ENCODE measurements at regions not wholly inside any gene's neighbourhood (a gene's known extent, or its start where the extent isn't known, plus 50 kb on each side); places are given as distances from the start of the nearest gene placed in this dataset.

GRCh38 chr4:181579486-181579885 is 663.7 kb upstream of the TENM3 start:
- Histone ChIP-seq H3K9ac (ENCODE audit: low read length) (no peak overlapping the region), H3K27me3 (replicated peaks; ENCODE audit: insufficient read depth, low read length) (no peaks in the 10 kb centered on the region), H3K4me2 (ENCODE audit: low read depth, low read length) (no peak overlapping the region), H3K4me1 (ENCODE audit: low read length) (no peaks in the 10 kb centered on the region), H3K9me3 (replicated peaks; ENCODE audit: insufficient read depth, low read length) (no peaks in the 10 kb centered on the region), H3K79me2 (ENCODE audit: low read length) (no peaks in the 10 kb centered on the region), H4K20me1 (ENCODE audit: insufficient read depth, low read length) (no peaks in the 10 kb centered on the region), H3F3A (ENCODE audit: insufficient read depth, low read length) (no peaks in the 10 kb centered on the region), H2AFZ (ENCODE audit: low read length) (no peak overlapping the region), H3K36me3 (replicated peaks; ENCODE audit: insufficient read depth, low read length) (no peaks in the 10 kb centered on the region), H3K27ac (ENCODE audit: low read length) (no peak overlapping the region), H3K9me2 (replicated peaks; ENCODE audit: insufficient read depth, low read length) (no peaks in the 10 kb centered on the region), H3K4me3 (ENCODE audit: low read length) (no peak overlapping the region)
- no peak for TF ChIP-seq EZH2 (optimal IDR thresholded peaks at IDR 0.05; ENCODE audit: low read depth, low read length)
- TF ChIP-seq EZH2phosphoT487 (IDR thresholded peaks at IDR 0.05; ENCODE audit: low read length), result no peak
- DNase-seq, result no peak

GRCh38 chr4:181581983-181582382 is 661.2 kb upstream of the TENM3 start:
- H3K36me3 ChIP-seq (replicated peaks; ENCODE audit: insufficient read depth, low read length), result no peaks in the 10 kb centered on the region
- no peak overlapping the region for H3K9ac ChIP-seq (ENCODE audit: low read length)
- H3K27ac ChIP-seq (ENCODE audit: low read length), result no peak overlapping the region
- H3K4me3 ChIP-seq (ENCODE audit: low read length), result no peak overlapping the region
- H3F3A ChIP-seq (ENCODE audit: insufficient read depth, low read length), result no peaks in the 10 kb centered on the region
- DNase-seq, result no peak
- H3K4me2 ChIP-seq (ENCODE audit: low read depth, low read length), result no peak overlapping the region
- no peaks in the 10 kb centered on the region for H3K9me3 ChIP-seq (replicated peaks; ENCODE audit: insufficient read depth, low read length)
- no peaks in the 10 kb centered on the region for H3K9me2 ChIP-seq (replicated peaks; ENCODE audit: insufficient read depth, low read length)
- H2AFZ ChIP-seq (ENCODE audit: low read length), result no peak overlapping the region
- TF ChIP-seq EZH2 (optimal IDR thresholded peaks at IDR 0.05; ENCODE audit: low read depth, low read length) (no peak), EZH2phosphoT487 (IDR thresholded peaks at IDR 0.05; ENCODE audit: low read length) (no peak)
- TF ChIP-seq, protein P1, sequence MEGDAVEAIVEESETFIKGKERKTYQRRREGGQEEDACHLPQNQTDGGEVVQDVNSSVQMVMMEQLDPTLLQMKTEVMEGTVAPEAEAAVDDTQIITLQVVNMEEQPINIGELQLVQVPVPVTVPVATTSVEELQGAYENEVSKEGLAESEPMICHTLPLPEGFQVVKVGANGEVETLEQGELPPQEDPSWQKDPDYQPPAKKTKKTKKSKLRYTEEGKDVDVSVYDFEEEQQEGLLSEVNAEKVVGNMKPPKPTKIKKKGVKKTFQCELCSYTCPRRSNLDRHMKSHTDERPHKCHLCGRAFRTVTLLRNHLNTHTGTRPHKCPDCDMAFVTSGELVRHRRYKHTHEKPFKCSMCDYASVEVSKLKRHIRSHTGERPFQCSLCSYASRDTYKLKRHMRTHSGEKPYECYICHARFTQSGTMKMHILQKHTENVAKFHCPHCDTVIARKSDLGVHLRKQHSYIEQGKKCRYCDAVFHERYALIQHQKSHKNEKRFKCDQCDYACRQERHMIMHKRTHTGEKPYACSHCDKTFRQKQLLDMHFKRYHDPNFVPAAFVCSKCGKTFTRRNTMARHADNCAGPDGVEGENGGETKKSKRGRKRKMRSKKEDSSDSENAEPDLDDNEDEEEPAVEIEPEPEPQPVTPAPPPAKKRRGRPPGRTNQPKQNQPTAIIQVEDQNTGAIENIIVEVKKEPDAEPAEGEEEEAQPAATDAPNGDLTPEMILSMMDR (IDR thresholded peaks at IDR 0.05; ENCODE audit: low read length), result no peak
- H4K20me1 ChIP-seq (ENCODE audit: insufficient read depth, low read length), result no peaks in the 10 kb centered on the region
- H3K79me2 ChIP-seq (ENCODE audit: low read length), result no peaks in the 10 kb centered on the region
- no peaks in the 10 kb centered on the region for H3K27me3 ChIP-seq (replicated peaks; ENCODE audit: insufficient read depth, low read length)
- H3K4me1 ChIP-seq (ENCODE audit: low read length), result no peaks in the 10 kb centered on the region

- no peaks in the 10 kb centered on the region for H3K27me3 ChIP-seq (replicated peaks; ENCODE audit: insufficient read depth, low read length)
- no peak for DNase-seq
- H3K9me2 ChIP-seq (replicated peaks; ENCODE audit: insufficient read depth, low read length), result no peaks in the 10 kb centered on the region
- no peaks in the 10 kb centered on the region for H3K36me3 ChIP-seq (replicated peaks; ENCODE audit: insufficient read depth, low read length)
- no peaks in the 10 kb centered on the region for H3K4me1 ChIP-seq (ENCODE audit: low read length)
- TF ChIP-seq EZH2phosphoT487 (IDR thresholded peaks at IDR 0.05; ENCODE audit: low read length), result no peak
- TF ChIP-seq, protein P1 (IDR thresholded peaks at IDR 0.05; ENCODE audit: low read length), result no peak
- no peak for TF ChIP-seq EZH2 (optimal IDR thresholded peaks at IDR 0.05; ENCODE audit: low read depth, low read length)
- H3K79me2 ChIP-seq (ENCODE audit: low read length), result no peaks in the 10 kb centered on the region
- no peak overlapping the region for H2AFZ ChIP-seq (ENCODE audit: low read length)
- no peaks in the 10 kb centered on the region for H4K20me1 ChIP-seq (ENCODE audit: insufficient read depth, low read length)
- no peak overlapping the region for H3K9ac ChIP-seq (ENCODE audit: low read length)
- H3K4me2 ChIP-seq (ENCODE audit: low read depth, low read length), result no peak overlapping the region
- no peak overlapping the region for H3K27ac ChIP-seq (ENCODE audit: low read length)
- no peak overlapping the region for H3K4me3 ChIP-seq (ENCODE audit: low read length)
- H3F3A ChIP-seq (ENCODE audit: insufficient read depth, low read length), result no peaks in the 10 kb centered on the region
- H3K9me3 ChIP-seq (replicated peaks; ENCODE audit: insufficient read depth, low read length), result no peaks in the 10 kb centered on the region
These were observed 660.6 kb upstream of the TENM3 start for GRCh38 chr4:181582595-181582994.

DNA sequence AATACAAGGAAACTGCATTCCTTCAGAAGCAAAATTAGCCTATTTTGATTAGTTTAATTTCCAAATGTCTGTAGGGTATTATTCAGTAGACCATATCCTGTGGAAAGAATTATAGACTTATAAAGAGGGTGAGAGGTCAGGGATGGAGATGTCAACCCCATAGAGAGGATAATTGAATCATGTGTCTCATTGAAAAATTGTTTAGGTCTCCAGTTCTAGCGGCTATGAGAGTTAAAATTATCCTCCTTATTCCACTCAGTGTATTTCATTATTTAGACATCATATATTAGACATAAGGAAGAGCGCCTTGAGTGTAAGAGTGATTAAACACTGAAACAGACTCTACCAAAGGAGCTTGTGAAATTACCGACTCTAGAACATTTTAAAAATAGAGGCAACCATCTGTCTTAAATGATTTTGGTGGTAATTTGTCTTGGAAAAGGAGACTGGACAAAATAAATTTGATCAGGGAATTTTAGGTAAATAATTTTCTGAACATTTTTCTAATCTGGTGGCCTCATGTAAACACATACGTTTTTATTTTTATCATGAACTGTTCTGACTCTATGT is 654.4 kb upstream of the TENM3 start:
- Histone ChIP-seq H3K27ac (ENCODE audit: low read length) (no peak overlapping the region), H3K9me3 (replicated peaks; ENCODE audit: insufficient read depth, low read length) (no peaks in the 10 kb centered on the region), H2AFZ (ENCODE audit: low read length) (no peak overlapping the region), H3F3A (ENCODE audit: insufficient read depth, low read length) (no peaks in the 10 kb centered on the region), H3K36me3 (replicated peaks; ENCODE audit: insufficient read depth, low read length) (no peaks in the 10 kb centered on the region), H3K27me3 (replicated peaks; ENCODE audit: insufficient read depth, low read length) (no peaks in the 10 kb centered on the region), H3K4me3 (ENCODE audit: low read length) (no peak overlapping the region), H3K9me2 (replicated peaks; ENCODE audit: insufficient read depth, low read length) (no peaks in the 10 kb centered on the region), H4K20me1 (ENCODE audit: insufficient read depth, low read length) (no peaks in the 10 kb centered on the region), H3K4me1 (ENCODE audit: low read length) (no peaks in the 10 kb centered on the region), H3K9ac (ENCODE audit: low read length) (no peak overlapping the region), H3K4me2 (ENCODE audit: low read depth, low read length) (no peak overlapping the region), H3K79me2 (ENCODE audit: low read length) (no peaks in the 10 kb centered on the region)
- no peak for DNase-seq
- TF ChIP-seq EZH2phosphoT487 (IDR thresholded peaks at IDR 0.05; ENCODE audit: low read length) (no peak), EZH2 (optimal IDR thresholded peaks at IDR 0.05; ENCODE audit: low read depth, low read length) (no peak)
- TF ChIP-seq, protein P1 (IDR thresholded peaks at IDR 0.05; ENCODE audit: low read length), result no peak

Measured in MM.1S (cell line).